Mesendoderm (in vitro differentiated cells): ENCODE measurements at regions not wholly inside any gene's neighbourhood (a gene's known extent, or its start where the extent isn't known, plus 50 kb on each side); places are given as distances from the start of the nearest gene placed in this dataset.

Experiments
- DNase-seq: peaks from one replicate; pipeline ENCODE4 v3.0.0; 2013
- H2AK5ac ChIP-seq: 2 replicates; pipeline ENCODE4 v1.6.1; 2013; ENCODE audit warnings: low read length, inconsistent platforms
- H2BK120ac ChIP-seq: 2 replicates; pipeline ENCODE4 v1.6.1; 2013; ENCODE audit warnings: low read depth, mild to moderate bottlenecking, low read length, moderate library complexity, mixed read lengths
- H2BK15ac ChIP-seq: replicated peaks from 2 replicates; pipeline ENCODE4 v1.6.1; 2013; ENCODE audit warnings: low read depth, mild to moderate bottlenecking, moderate library complexity
- H2BK5ac ChIP-seq: 2 replicates; pipeline ENCODE4 v1.6.1; 2013; ENCODE audit warnings: low read length, inconsistent platforms
- H3K18ac ChIP-seq: 2 replicates; pipeline ENCODE4 v1.6.1; 2013; ENCODE audit warnings: mild to moderate bottlenecking, low read length, mixed read lengths
- H3K23ac ChIP-seq: one replicate; pipeline ENCODE4 v1.6.1; 2013; ENCODE audit warnings: low read length
- H3K27ac ChIP-seq: 2 replicates; pipeline ENCODE4 v1.5.1; 2013; ENCODE audit warnings: low read depth, mild to moderate bottlenecking, inconsistent platforms, low read length, moderate library complexity
- H3K27me3 ChIP-seq: 2 replicates; pipeline ENCODE4 v1.6.1; 2013; ENCODE audit warnings: low read length, control low read depth, mild to moderate bottlenecking, inconsistent platforms; ENCODE audit not compliant: insufficient read depth, poor library complexity
- H3K36me3 ChIP-seq: 2 replicates; pipeline ENCODE4 v1.6.1; 2013; ENCODE audit warnings: low read length, inconsistent platforms; ENCODE audit not compliant: control insufficient read depth, insufficient read depth
- H3K4ac ChIP-seq: one replicate; pipeline ENCODE4 v1.6.1; 2013; ENCODE audit warnings: low read depth, mild to moderate bottlenecking, low read length, moderate library complexity
- H3K4me1 ChIP-seq: 2 replicates; pipeline ENCODE4 v1.6.1; 2013; ENCODE audit warnings: low read depth, low read length, inconsistent platforms; ENCODE audit not compliant: control insufficient read depth
- H3K4me2 ChIP-seq: 2 replicates; pipeline ENCODE4 v1.6.1; 2013; ENCODE audit warnings: low read length
- H3K4me3 ChIP-seq: 2 replicates; pipeline ENCODE4 v1.5.1; 2013; ENCODE audit warnings: mild to moderate bottlenecking, low read length
- H3K56ac ChIP-seq: one replicate; pipeline ENCODE4 v1.6.1; 2013; ENCODE audit warnings: low read length
- H3K79me1 ChIP-seq: 2 replicates; pipeline ENCODE4 v1.6.1; 2013; ENCODE audit warnings: low read length, inconsistent platforms
- H3K79me2 ChIP-seq: 2 replicates; pipeline ENCODE4 v1.6.1; 2013; ENCODE audit warnings: mild to moderate bottlenecking, low read length; ENCODE audit not compliant: control insufficient read depth, insufficient read depth
- H3K9ac ChIP-seq: 2 replicates; pipeline ENCODE4 v1.6.1; 2013; ENCODE audit warnings: low read length, inconsistent platforms
- H4K5ac ChIP-seq: one replicate; pipeline ENCODE4 v1.6.1; 2013; ENCODE audit warnings: low read length
- H4K8ac ChIP-seq: one replicate; pipeline ENCODE4 v1.6.1; 2013; ENCODE audit warnings: low read depth, mild to moderate bottlenecking, control low read depth, low read length, moderate library complexity
- WGBS: extraction: QIAGEN DNeasy Blood & Tissue Kit; methylation state at CpG from one replicate; pipeline ENCODE4 v1.1.7; 2013; ENCODE audit warnings: low lambda C conversion rate, missing lambda C conversion rate; ENCODE audit not compliant: insufficient coverage; ENCODE audit errors: extremely low coverage; 5-methylcytosine and 5-hydroxymethylcytosine counted together

GRCh38 chr6:15879371-15880261 lies 216.8 kb upstream of the DTNBP1 start:
- Histone ChIP-seq H3K56ac (no peak overlapping the region), H2BK5ac (no peak overlapping the region), H3K23ac (no peak overlapping the region), H3K9ac (no peak overlapping the region), H3K27ac (no peak overlapping the region), H3K79me2 (no peaks in the 10 kb centered on the region), H3K36me3 (no peaks in the 10 kb centered on the region), H3K4me1 (no peaks in the 10 kb centered on the region), H3K27me3 (no peaks in the 10 kb centered on the region), H2AK5ac (no peak overlapping the region), H2BK15ac (no peak overlapping the region), H3K4ac (no peak overlapping the region), H3K4me2 (no peak overlapping the region), H3K18ac (no peak overlapping the region), H2BK120ac (no peak overlapping the region), H3K4me3 (no peak overlapping the region), H4K8ac (no peak overlapping the region), H3K79me1 (no peaks in the 10 kb centered on the region), H4K5ac (no peak overlapping the region)
- WGBS = no CpG with 5 or more reads among the region's 12 CpGs
- no peak for DNase-seq

DNA sequence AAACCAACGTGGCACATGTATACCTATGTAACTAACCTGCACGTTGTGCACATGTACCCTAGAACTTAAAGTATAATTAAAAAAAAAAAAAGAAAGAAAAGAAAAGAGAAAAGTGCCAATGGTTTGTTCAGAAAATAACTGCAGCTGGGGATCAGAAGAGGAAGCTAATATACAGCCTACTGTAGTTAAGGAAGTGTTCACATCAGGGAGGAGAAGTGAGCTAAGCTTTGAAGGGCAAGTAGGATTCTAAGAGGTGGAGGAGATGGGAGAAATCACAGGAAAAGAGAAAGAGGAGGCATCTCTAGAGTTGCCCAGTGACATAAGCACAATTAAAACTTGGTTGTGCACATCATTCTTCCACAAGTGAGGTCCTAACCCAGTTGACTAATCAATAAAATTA lies 214.4 kb upstream of the DTNBP1 start:
- no CpG with 5 or more reads among the region's 2 CpGs for WGBS
- H4K5ac ChIP-seq = no peak overlapping the region

GRCh38 chr6:15876406-15876805 lies 213.6 kb upstream of the DTNBP1 start:
- H2BK5ac ChIP-seq = no peak overlapping the region
- no peak overlapping the region for H2AK5ac ChIP-seq
- no peak overlapping the region for H3K4ac ChIP-seq
- no peaks in the 10 kb centered on the region for H3K27me3 ChIP-seq
- H2BK120ac ChIP-seq = no peak overlapping the region
- no peak overlapping the region for H3K4me2 ChIP-seq
- H3K9ac ChIP-seq = no peak overlapping the region
- H3K79me2 ChIP-seq = no peaks in the 10 kb centered on the region
- no peak overlapping the region for H3K4me3 ChIP-seq
- no peak overlapping the region for H3K27ac ChIP-seq
- no peaks in the 10 kb centered on the region for H3K4me1 ChIP-seq
- no peak for DNase-seq
- H3K18ac ChIP-seq = no peak overlapping the region
- no peaks in the 10 kb centered on the region for H3K36me3 ChIP-seq
- H4K8ac ChIP-seq = no peak overlapping the region
- no peak overlapping the region for H3K56ac ChIP-seq
- no peak overlapping the region for H3K23ac ChIP-seq
- no CpG with 5 or more reads among the region's 3 CpGs for WGBS
- no peak overlapping the region for H4K5ac ChIP-seq
- H3K79me1 ChIP-seq = no peaks in the 10 kb centered on the region
- H2BK15ac ChIP-seq = no peak overlapping the region

More for the DNA sequence above, 214.4 kb upstream of the DTNBP1 start:
- no peaks in the 10 kb centered on the region for H3K79me1 ChIP-seq
- no peak overlapping the region for H4K8ac ChIP-seq
- H3K18ac ChIP-seq = no peak overlapping the region
- H2AK5ac ChIP-seq = no peak overlapping the region
- H2BK120ac ChIP-seq = no peak overlapping the region
- no peaks in the 10 kb centered on the region for H3K27me3 ChIP-seq
- no peak overlapping the region for H3K27ac ChIP-seq
- H2BK5ac ChIP-seq = no peak overlapping the region
- no peak overlapping the region for H3K9ac ChIP-seq
- DNase-seq = no peak
- H3K4me3 ChIP-seq = no peak overlapping the region
- H3K4me1 ChIP-seq = no peaks in the 10 kb centered on the region
- no peaks in the 10 kb centered on the region for H3K79me2 ChIP-seq
- H3K23ac ChIP-seq = no peak overlapping the region
- H3K56ac ChIP-seq = no peak overlapping the region
- no peak overlapping the region for H3K4ac ChIP-seq
- no peak overlapping the region for H2BK15ac ChIP-seq
- H3K4me2 ChIP-seq = no peak overlapping the region
- no peaks in the 10 kb centered on the region for H3K36me3 ChIP-seq

- no peak overlapping the region for H4K5ac ChIP-seq
- H3K9ac ChIP-seq = no peak overlapping the region
- no peaks in the 10 kb centered on the region for H3K79me1 ChIP-seq
- no peak overlapping the region for H3K4me3 ChIP-seq
- no peaks in the 10 kb centered on the region for H3K4me1 ChIP-seq
- no peak overlapping the region for H3K4me2 ChIP-seq
- H2BK15ac ChIP-seq = no peak overlapping the region
- H2BK120ac ChIP-seq = no peak overlapping the region
- H3K27ac ChIP-seq = no peak overlapping the region
- DNase-seq = no peak
- H3K4ac ChIP-seq = no peak overlapping the region
- no peak overlapping the region for H2AK5ac ChIP-seq
- H2BK5ac ChIP-seq = no peak overlapping the region
- no peak overlapping the region for H3K23ac ChIP-seq
- no peaks in the 10 kb centered on the region for H3K27me3 ChIP-seq
- no peaks in the 10 kb centered on the region for H3K36me3 ChIP-seq
- no CpG with 5 or more reads among the region's 1 CpG for WGBS
- no peaks in the 10 kb centered on the region for H3K79me2 ChIP-seq
- no peak overlapping the region for H3K56ac ChIP-seq
- H3K18ac ChIP-seq = no peak overlapping the region
- no peak overlapping the region for H4K8ac ChIP-seq
Measured at GRCh38 chr6:15875797-15876196, 213.0 kb upstream of the DTNBP1 start.

DNA sequence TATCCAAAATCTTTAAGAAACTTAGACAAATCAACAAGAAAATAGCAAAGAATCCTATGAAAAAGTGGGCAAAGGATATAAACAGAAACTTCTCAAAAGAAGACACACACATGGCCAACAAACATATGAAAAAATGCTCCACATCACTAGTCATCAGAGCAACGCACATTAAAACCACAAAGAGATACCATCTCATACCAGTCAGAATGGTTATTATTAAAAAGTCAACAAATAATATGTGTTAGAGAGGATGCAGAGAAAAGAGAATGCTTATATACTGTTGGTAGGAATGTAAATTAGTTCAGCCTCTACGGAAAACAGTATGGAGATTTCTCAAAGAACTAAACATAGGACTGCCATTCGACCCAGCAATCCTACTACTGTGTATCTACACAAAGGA lies 212.0 kb upstream of the DTNBP1 start:
- no peak for DNase-seq
- H3K9ac ChIP-seq = no peak overlapping the region
- no peak overlapping the region for H2BK5ac ChIP-seq
- no peak overlapping the region for H3K18ac ChIP-seq
- H3K27me3 ChIP-seq = no peaks in the 10 kb centered on the region
- H3K27ac ChIP-seq = no peak overlapping the region
- no peak overlapping the region for H3K23ac ChIP-seq
- H2AK5ac ChIP-seq = no peak overlapping the region
- no peak overlapping the region for H3K4me2 ChIP-seq
- no peak overlapping the region for H4K8ac ChIP-seq
- H3K79me1 ChIP-seq = no peaks in the 10 kb centered on the region
- H3K56ac ChIP-seq = no peak overlapping the region
- no peak overlapping the region for H2BK15ac ChIP-seq
- no peaks in the 10 kb centered on the region for H3K4me1 ChIP-seq
- WGBS = no CpG with 5 or more reads among the region's 3 CpGs
- no peak overlapping the region for H3K4ac ChIP-seq
- H2BK120ac ChIP-seq = no peak overlapping the region
- no peaks in the 10 kb centered on the region for H3K79me2 ChIP-seq
- no peak overlapping the region for H4K5ac ChIP-seq
- H3K36me3 ChIP-seq = no peaks in the 10 kb centered on the region
- no peak overlapping the region for H3K4me3 ChIP-seq

DNA sequence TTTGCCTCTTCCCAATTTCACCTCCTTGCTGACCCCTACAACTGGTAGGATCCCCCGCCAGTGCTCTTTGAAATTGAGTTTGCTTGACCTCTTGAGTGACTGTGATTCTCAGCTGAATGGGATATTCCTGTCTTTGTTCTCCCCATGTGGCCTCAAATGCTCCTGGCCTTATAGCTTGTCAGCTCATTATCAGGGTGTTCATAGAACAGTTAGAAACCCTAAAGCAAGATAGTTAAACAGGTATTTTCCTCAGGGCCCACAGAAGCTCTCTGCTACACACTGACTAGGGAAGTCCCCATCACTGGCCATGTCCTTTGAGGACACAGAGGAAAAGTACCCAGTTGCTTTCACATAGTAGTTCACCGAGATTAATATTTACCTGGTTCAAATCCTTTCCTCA lies 211.5 kb upstream of the DTNBP1 start:
- H3K56ac ChIP-seq = no peak overlapping the region
- H3K23ac ChIP-seq = no peak overlapping the region
- no peak overlapping the region for H3K4ac ChIP-seq
- H3K4me2 ChIP-seq = no peak overlapping the region
- H3K27ac ChIP-seq = no peak overlapping the region
- no peaks in the 10 kb centered on the region for H3K79me2 ChIP-seq
- no peak overlapping the region for H3K4me3 ChIP-seq
- no peaks in the 10 kb centered on the region for H3K79me1 ChIP-seq
- no peak overlapping the region for H2BK15ac ChIP-seq
- no peaks in the 10 kb centered on the region for H3K36me3 ChIP-seq
- H3K27me3 ChIP-seq = no peaks in the 10 kb centered on the region
- H4K8ac ChIP-seq = no peak overlapping the region
- H3K18ac ChIP-seq = no peak overlapping the region
- WGBS = no CpG with 5 or more reads among the region's 2 CpGs
- DNase-seq = peak; percentile 36
- H4K5ac ChIP-seq = peak overlapping the region; percentile 3
- no peak overlapping the region for H2BK120ac ChIP-seq
- no peak overlapping the region for H2BK5ac ChIP-seq
- H2AK5ac ChIP-seq = no peak overlapping the region
- H3K9ac ChIP-seq = no peak overlapping the region
- no peaks in the 10 kb centered on the region for H3K4me1 ChIP-seq
